OCI-LY3 (cell line): ENCODE measurements at regions not wholly inside any gene's neighbourhood (a gene's known extent, or its start where the extent isn't known, plus 50 kb on each side); places are given as distances from the start of the nearest gene placed in this dataset.

Source experiments
- CTCF ChIP-seq: fragments of 200-600, 300-600 bp; sonication (generic); IDR thresholded peaks from 2 replicates; pipeline ENCODE4 v1.5.1; 2014; ENCODE audit warnings: antibody characterized with exemption, low read length, low read depth
- EZH2phosphoT487 ChIP-seq: fragments of 200-600 bp; shearing (Covaris generic); IDR thresholded peaks from 2 replicates; pipeline ENCODE4 v1.6.1; 2018; ENCODE audit warnings: antibody characterized with exemption, mixed run types, low read depth

GRCh38 chr3:72035606-72036005 is 250.7 kb upstream of the PROK2 start:
- no peak for TF ChIP-seq CTCF
- TF ChIP-seq EZH2phosphoT487: no peak
